ENCODE measurements at regions not wholly inside any gene's neighbourhood (a gene's known extent, or its start where the extent isn't known, plus 50 kb on each side); places are given as distances from the start of the nearest gene placed in this dataset.

DNA sequence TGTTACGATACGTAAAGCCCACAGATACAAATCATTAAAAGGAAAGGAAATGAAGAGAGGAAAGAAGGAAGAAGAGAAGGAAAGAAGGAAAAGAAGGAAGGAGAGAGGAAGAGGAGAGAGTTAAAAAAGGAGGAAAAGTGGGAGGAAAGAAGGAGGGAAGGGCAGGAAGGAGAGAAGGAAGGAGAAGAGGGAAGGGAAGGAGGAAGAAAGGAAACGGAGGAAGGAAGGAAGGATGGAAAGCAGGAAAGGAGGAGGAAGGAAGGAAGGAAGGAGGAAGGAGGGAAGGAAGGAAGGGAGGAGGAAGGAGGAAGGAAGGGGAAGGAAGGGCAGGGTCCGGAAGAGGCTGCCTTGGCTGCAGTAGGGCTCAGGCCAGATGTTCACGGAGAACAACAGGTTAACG, 95.2 kb downstream of the ENGASE start:
- Histone ChIP-seq H2AFZ (ENCODE audit: control insufficient read depth, low read length) (no peak overlapping the region), H3K4me3 (ENCODE audit: control insufficient read depth in 2 of 3, extremely low read depth in 1 of 3, insufficient read depth in 2 of 3, low read depth in 1 of 3, low read length in 3 of 3) (no peak overlapping the region), H3K9me3 (ENCODE audit: control insufficient read depth, low read depth, low read length) (no peaks in the 10 kb centered on the region), H3K36me3 (ENCODE audit: control insufficient read depth in 2 of 2, extremely low read depth in 1 of 2, insufficient read depth in 2 of 2, low read length in 2 of 2) (no peaks in the 10 kb centered on the region), H3K4me2 (ENCODE audit: control insufficient read depth, extremely low read depth, insufficient read depth, low read depth, low read length) (no peak overlapping the region), H3K27ac (ENCODE audit: control insufficient read depth, insufficient read depth, low read length) (no peak overlapping the region), H3K9me1 (ENCODE audit: control insufficient read depth, extremely low read depth, insufficient read depth, low read length) (no peaks in the 10 kb centered on the region), H3K79me2 (ENCODE audit: control insufficient read depth, insufficient read depth, low read length) (no peaks in the 10 kb centered on the region), H3K9ac (ENCODE audit: control insufficient read depth, extremely low read depth, insufficient read depth, low read length) (no peak overlapping the region), H3K27me3 (ENCODE audit: control insufficient read depth, extremely low read depth, insufficient read depth, low read length) (peaks cover 48% of the 10 kb centered on the region), H4K20me1 (ENCODE audit: control insufficient read depth, extremely low read depth, insufficient read depth, low read length) (no peaks in the 10 kb centered on the region), H3K4me1 (ENCODE audit: control insufficient read depth, extremely low read depth, insufficient read depth, low read length) (no peaks in the 10 kb centered on the region)
- DNase-seq (ENCODE audit: low read depth, low spot score) (no peak), FAIRE-seq (no peak)
- dilution Hi-C loops (cut with MboI; ENCODE audit: extremely low pct_ligation_motif_present, low sequenced_read_pairs) = no loop called here
- TF ChIP-seq, protein P1, sequence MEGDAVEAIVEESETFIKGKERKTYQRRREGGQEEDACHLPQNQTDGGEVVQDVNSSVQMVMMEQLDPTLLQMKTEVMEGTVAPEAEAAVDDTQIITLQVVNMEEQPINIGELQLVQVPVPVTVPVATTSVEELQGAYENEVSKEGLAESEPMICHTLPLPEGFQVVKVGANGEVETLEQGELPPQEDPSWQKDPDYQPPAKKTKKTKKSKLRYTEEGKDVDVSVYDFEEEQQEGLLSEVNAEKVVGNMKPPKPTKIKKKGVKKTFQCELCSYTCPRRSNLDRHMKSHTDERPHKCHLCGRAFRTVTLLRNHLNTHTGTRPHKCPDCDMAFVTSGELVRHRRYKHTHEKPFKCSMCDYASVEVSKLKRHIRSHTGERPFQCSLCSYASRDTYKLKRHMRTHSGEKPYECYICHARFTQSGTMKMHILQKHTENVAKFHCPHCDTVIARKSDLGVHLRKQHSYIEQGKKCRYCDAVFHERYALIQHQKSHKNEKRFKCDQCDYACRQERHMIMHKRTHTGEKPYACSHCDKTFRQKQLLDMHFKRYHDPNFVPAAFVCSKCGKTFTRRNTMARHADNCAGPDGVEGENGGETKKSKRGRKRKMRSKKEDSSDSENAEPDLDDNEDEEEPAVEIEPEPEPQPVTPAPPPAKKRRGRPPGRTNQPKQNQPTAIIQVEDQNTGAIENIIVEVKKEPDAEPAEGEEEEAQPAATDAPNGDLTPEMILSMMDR (optimal IDR thresholded peaks at IDR 0.05 in 1 of 3, IDR thresholded peaks at IDR 0.05 in 1 of 3, conservative IDR thresholded peaks at IDR 0.05 in 1 of 3; ENCODE audit: extremely low read depth in 1 of 3, insufficient read depth in 2 of 3, low read length in 3 of 3) = no peak
- TF ChIP-seq EZH2 (IDR thresholded peaks at IDR 0.05; ENCODE audit: low read length) = no peak

DNA sequence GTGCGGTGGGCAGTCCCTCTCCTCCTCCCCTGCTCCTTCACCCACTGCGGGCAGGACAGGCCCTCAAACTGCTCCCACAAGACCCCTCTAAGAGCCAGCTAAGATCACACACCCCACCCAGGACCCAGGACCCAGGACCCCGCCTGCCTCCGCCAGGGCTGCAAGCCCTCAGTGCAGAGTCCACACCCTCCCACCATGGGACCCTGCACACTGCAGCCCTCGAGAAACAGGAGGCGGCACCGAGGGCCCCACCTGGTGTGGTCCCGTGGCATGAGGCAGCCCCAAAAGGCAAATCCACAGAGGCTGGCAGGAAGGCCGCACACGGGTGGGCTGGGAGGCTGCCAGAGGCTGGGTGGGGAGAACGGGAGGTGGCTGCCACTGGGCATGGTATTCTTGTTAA, 94.7 kb downstream of the ENGASE start:
- Histone ChIP-seq H3K4me2 (ENCODE audit: control insufficient read depth, extremely low read depth, insufficient read depth, low read depth, low read length) (no peak overlapping the region), H3K36me3 (ENCODE audit: control insufficient read depth in 2 of 2, extremely low read depth in 1 of 2, insufficient read depth in 2 of 2, low read length in 2 of 2) (no peaks in the 10 kb centered on the region), H3K9me1 (ENCODE audit: control insufficient read depth, extremely low read depth, insufficient read depth, low read length) (no peaks in the 10 kb centered on the region), H3K4me1 (ENCODE audit: control insufficient read depth, extremely low read depth, insufficient read depth, low read length) (no peaks in the 10 kb centered on the region), H3K27me3 (ENCODE audit: control insufficient read depth, extremely low read depth, insufficient read depth, low read length) (peaks cover 52% of the 10 kb centered on the region), H4K20me1 (ENCODE audit: control insufficient read depth, extremely low read depth, insufficient read depth, low read length) (no peaks in the 10 kb centered on the region), H3K9me3 (ENCODE audit: control insufficient read depth, low read depth, low read length) (no peaks in the 10 kb centered on the region), H3K4me3 (ENCODE audit: control insufficient read depth in 2 of 3, extremely low read depth in 1 of 3, insufficient read depth in 2 of 3, low read depth in 1 of 3, low read length in 3 of 3) (no peak overlapping the region), H3K9ac (ENCODE audit: control insufficient read depth, extremely low read depth, insufficient read depth, low read length) (no peak overlapping the region), H2AFZ (ENCODE audit: control insufficient read depth, low read length) (no peak overlapping the region), H3K27ac (ENCODE audit: control insufficient read depth, insufficient read depth, low read length) (no peak overlapping the region), H3K79me2 (ENCODE audit: control insufficient read depth, insufficient read depth, low read length) (no peaks in the 10 kb centered on the region)
- DNase-seq (ENCODE audit: low read depth, low spot score) = no peak
- FAIRE-seq = no peak
- no peak for TF ChIP-seq EZH2 (IDR thresholded peaks at IDR 0.05; ENCODE audit: low read length)
- TF ChIP-seq, protein P1 (optimal IDR thresholded peaks at IDR 0.05 in 1 of 3, IDR thresholded peaks at IDR 0.05 in 1 of 3, conservative IDR thresholded peaks at IDR 0.05 in 1 of 3; ENCODE audit: extremely low read depth in 1 of 3, insufficient read depth in 2 of 3, low read length in 3 of 3) = no peak
- dilution Hi-C loops (cut with MboI; ENCODE audit: extremely low pct_ligation_motif_present, low sequenced_read_pairs) = no loop called here

Measured in keratinocyte (primary cell).